Naive B cell (primary cell): ENCODE measurements at regions not wholly inside any gene's neighbourhood (a gene's known extent, or its start where the extent isn't known, plus 50 kb on each side); places are given as distances from the start of the nearest gene placed in this dataset.

Experiments
- ATAC-seq, 2 donors: fragments of 150-1000 bp; cut with Tn5 transposase; 2 replicates each; pipeline ENCODE4 v1.10.0; 2021; ENCODE audit warnings: low read depth in 2 of 2, mild to moderate bottlenecking in 2 of 2, moderate library complexity in 2 of 2
- DNase-seq: peaks from one replicate; pipeline ENCODE4 v3.0.0; 2022
- H3K27ac Mint-ChIP-seq, 6 donors: one replicate each; pipeline ENCODE4 v1.8.0; 2020 to 2022; ENCODE audit warnings: mild to moderate bottlenecking in 6 of 6, mixed read lengths in 6 of 6, moderate library complexity in 5 of 6, inconsistent platforms in 2 of 6
- H3K27me3 Mint-ChIP-seq, 3 donors: one replicate each; pipeline ENCODE4 v1.8.0; 2021 to 2022; ENCODE audit warnings: mixed read lengths in 3 of 3, mild to moderate bottlenecking in 1 of 3
- H3K36me3 Mint-ChIP-seq, 2 donors: one replicate each; pipeline ENCODE4 v1.8.0; 2020 to 2022; ENCODE audit warnings: mixed read lengths in 2 of 2, inconsistent platforms in 1 of 2, mild to moderate bottlenecking in 1 of 2
- H3K4me1 Mint-ChIP-seq, 3 donors: one replicate each; pipeline ENCODE4 v1.8.0; 2020 to 2022; ENCODE audit warnings: mixed read lengths in 3 of 3, inconsistent platforms in 1 of 3, mild to moderate bottlenecking in 1 of 3, moderate library complexity in 1 of 3
- H3K4me3 Mint-ChIP-seq, 8 donors: one replicate each; pipeline ENCODE4 v1.8.0; 2020 to 2022; ENCODE audit warnings: mild to moderate bottlenecking in 8 of 8, mixed read lengths in 8 of 8, moderate library complexity in 8 of 8, inconsistent platforms in 2 of 8
- H3K9me3 Mint-ChIP-seq, 7 donors: one replicate each; pipeline ENCODE4 v1.8.0; 2020 to 2022; ENCODE audit warnings: mixed read lengths in 7 of 7, mild to moderate bottlenecking in 5 of 7, inconsistent platforms in 2 of 7, moderate library complexity in 1 of 7

DNA sequence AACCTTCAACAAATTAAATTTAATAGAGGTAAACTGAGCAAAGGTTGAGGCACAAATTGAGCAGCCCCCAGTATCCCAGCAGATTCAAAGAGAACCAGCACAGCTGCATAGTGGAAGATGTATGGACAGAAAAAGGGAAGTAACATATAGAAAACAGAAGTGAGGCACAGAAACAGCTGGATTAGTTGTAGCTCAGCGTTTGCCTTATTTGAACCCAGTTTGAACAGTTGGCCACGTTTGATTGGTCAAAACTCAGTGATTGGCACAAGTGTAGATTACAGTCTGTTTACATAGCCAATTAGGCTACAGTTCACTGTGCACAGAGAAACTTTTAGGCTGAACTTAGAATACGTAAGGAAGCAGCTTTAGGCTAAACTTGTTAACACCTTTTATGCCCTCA is 315.5 kb downstream of the RMST start:
- DNase-seq = no peak
- no peaks in the 10 kb centered on the region for H3K27me3 Mint-ChIP-seq
- no peak overlapping the region for H3K4me3 Mint-ChIP-seq
- H3K36me3 Mint-ChIP-seq = no peaks in the 10 kb centered on the region
- no peak for ATAC-seq
- H3K4me1 Mint-ChIP-seq = no peaks in the 10 kb centered on the region
- H3K9me3 Mint-ChIP-seq = peaks cover 0 to 18% (median 9%) of the 10 kb centered on the region in 7 donors
- no peak overlapping the region for H3K27ac Mint-ChIP-seq

GRCh38 chr12:97781342-97781741 is 318.7 kb downstream of the RMST start:
- Mint-ChIP-seq H3K27ac (no peak overlapping the region), H3K27me3 (no peaks in the 10 kb centered on the region), H3K4me3 (no peak overlapping the region), H3K36me3 (no peaks in the 10 kb centered on the region), H3K4me1 (no peaks in the 10 kb centered on the region), H3K9me3 (peaks cover 0 to 15% (median 6%) of the 10 kb centered on the region in 7 donors)
- DNase-seq (no peak), ATAC-seq (no peak)

DNA sequence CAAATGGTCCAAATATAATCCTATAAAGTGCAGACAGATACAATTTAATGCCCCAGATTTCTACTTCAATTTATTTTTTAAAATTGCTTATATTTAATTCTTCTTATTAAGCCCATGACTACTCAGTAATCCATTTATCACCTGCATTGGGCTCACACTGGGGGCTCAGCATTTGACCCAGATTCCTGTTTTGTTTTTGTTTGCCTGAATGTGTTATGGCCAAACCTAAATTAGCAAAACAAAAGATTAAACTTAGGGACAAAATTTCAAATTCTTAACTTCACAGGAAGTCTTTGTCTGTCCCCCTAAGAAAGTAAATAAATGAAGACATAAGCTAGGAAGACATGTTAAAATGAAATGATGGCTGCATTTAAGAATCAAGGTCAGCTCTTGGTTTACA is 322.3 kb downstream of the RMST start:
- Mint-ChIP-seq H3K27me3 (no peaks in the 10 kb centered on the region), H3K27ac (no peak overlapping the region), H3K9me3 (peaks cover 0 to 7% (median 4%) of the 10 kb centered on the region in 7 donors), H3K4me3 (no peak overlapping the region), H3K4me1 (no peaks in the 10 kb centered on the region), H3K36me3 (no peaks in the 10 kb centered on the region)
- no peak for ATAC-seq
- DNase-seq = no peak

- Mint-ChIP-seq H3K4me1 (no peaks in the 10 kb centered on the region), H3K36me3 (no peaks in the 10 kb centered on the region), H3K27ac (no peak overlapping the region), H3K27me3 (no peaks in the 10 kb centered on the region), H3K9me3 (peaks cover 3 to 25% (median 12%) of the 10 kb centered on the region in 7 donors), H3K4me3 (no peak overlapping the region)
- no peak for ATAC-seq
- DNase-seq = no peak
Observed at GRCh38 chr12:97790281-97790680, 327.7 kb downstream of the RMST start.

GRCh38 chr12:97797473-97797872 is 334.9 kb downstream of the RMST start:
- no peaks in the 10 kb centered on the region for H3K27me3 Mint-ChIP-seq
- ATAC-seq = no peak
- H3K27ac Mint-ChIP-seq = no peak overlapping the region
- no peak for DNase-seq
- no peak overlapping the region for H3K4me3 Mint-ChIP-seq
- peaks cover 2 to 25% (median 7%) of the 10 kb centered on the region in 7 donors for H3K9me3 Mint-ChIP-seq
- no peaks in the 10 kb centered on the region for H3K4me1 Mint-ChIP-seq
- no peaks in the 10 kb centered on the region for H3K36me3 Mint-ChIP-seq

DNA sequence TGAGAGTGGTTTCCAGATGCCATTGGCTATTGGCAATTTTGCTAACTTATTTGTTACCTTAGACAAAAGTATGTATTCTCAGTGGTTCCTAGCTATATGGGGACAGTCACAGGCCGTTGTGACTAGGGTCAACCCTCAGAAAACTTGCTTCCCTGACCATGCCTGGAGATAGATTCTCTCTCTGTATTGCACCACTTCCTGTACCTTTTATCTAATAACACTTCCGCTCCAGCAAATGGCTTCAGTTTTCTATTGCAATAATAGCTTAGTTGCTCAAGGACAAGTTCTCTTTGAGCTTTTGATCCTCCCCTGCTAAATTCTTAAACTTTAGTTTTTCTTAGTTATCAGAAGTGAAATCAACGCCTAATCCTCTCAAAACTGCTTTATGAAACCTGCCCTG is 338.0 kb downstream of the RMST start:
- no peak for DNase-seq
- no peak for ATAC-seq
- no peak overlapping the region for H3K27ac Mint-ChIP-seq
- H3K36me3 Mint-ChIP-seq = no peaks in the 10 kb centered on the region
- H3K9me3 Mint-ChIP-seq = peaks cover 0 to 13% (median 3%) of the 10 kb centered on the region in 7 donors
- no peaks in the 10 kb centered on the region for H3K27me3 Mint-ChIP-seq
- H3K4me3 Mint-ChIP-seq = no peak overlapping the region
- no peaks in the 10 kb centered on the region for H3K4me1 Mint-ChIP-seq

GRCh38 chr12:97801471-97802059 is 339.0 kb downstream of the RMST start:
- DNase-seq (no peak), ATAC-seq (no peak)
- Mint-ChIP-seq H3K4me1 (no peaks in the 10 kb centered on the region), H3K27me3 (no peaks in the 10 kb centered on the region), H3K9me3 (peaks cover 0 to 11% (median 0%) of the 10 kb centered on the region in 7 donors), H3K36me3 (no peaks in the 10 kb centered on the region), H3K4me3 (no peak overlapping the region), H3K27ac (no peak overlapping the region)

GRCh38 chr12:97805146-97805545 is 342.5 kb downstream of the RMST start:
- Mint-ChIP-seq H3K9me3 (peaks cover 0 to 6% (median 4%) of the 10 kb centered on the region in 7 donors), H3K27me3 (no peaks in the 10 kb centered on the region), H3K4me3 (no peak overlapping the region), H3K4me1 (no peaks in the 10 kb centered on the region), H3K36me3 (no peaks in the 10 kb centered on the region), H3K27ac (no peak overlapping the region)
- DNase-seq (no peak), ATAC-seq (no peak)

GRCh38 chr12:97813301-97813700 is 350.7 kb downstream of the RMST start:
- no peak overlapping the region for H3K4me3 Mint-ChIP-seq
- no peaks in the 10 kb centered on the region for H3K4me1 Mint-ChIP-seq
- no peaks in the 10 kb centered on the region for H3K27me3 Mint-ChIP-seq

DNA sequence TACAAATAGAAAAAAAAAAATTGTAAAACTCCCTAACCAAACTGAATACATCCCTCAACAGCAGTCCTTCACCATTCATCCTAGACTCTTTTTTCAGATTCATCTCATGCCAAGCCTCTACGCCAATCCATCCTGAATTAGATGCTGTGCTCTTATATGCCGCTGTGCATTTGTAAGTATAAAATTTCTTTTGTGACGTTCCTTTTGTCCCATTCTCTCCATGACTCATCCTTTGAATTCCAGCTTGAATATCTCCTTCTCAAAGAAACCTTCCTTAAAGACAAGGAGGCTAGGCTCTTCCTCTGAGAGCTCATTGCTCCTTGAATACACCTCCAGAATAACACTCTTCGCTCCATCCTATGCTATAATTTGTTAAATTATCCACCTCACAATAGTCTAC is 359.2 kb downstream of the RMST start:
- no peak overlapping the region for H3K4me3 Mint-ChIP-seq
- peaks cover 0 to 7% (median 2%) of the 10 kb centered on the region in 7 donors for H3K9me3 Mint-ChIP-seq
- H3K36me3 Mint-ChIP-seq = no peaks in the 10 kb centered on the region
- no peak for DNase-seq
- H3K27me3 Mint-ChIP-seq = no peaks in the 10 kb centered on the region
- no peak overlapping the region for H3K27ac Mint-ChIP-seq
- no peak for ATAC-seq
- H3K4me1 Mint-ChIP-seq = no peaks in the 10 kb centered on the region

More at GRCh38 chr12:97813301-97813700, 350.7 kb downstream of the RMST start:
- Mint-ChIP-seq H3K9me3 (peaks cover 0 to 15% (median 4%) of the 10 kb centered on the region in 7 donors), H3K36me3 (no peaks in the 10 kb centered on the region), H3K27ac (no peak overlapping the region)
- DNase-seq (no peak), ATAC-seq (no peak)

DNA sequence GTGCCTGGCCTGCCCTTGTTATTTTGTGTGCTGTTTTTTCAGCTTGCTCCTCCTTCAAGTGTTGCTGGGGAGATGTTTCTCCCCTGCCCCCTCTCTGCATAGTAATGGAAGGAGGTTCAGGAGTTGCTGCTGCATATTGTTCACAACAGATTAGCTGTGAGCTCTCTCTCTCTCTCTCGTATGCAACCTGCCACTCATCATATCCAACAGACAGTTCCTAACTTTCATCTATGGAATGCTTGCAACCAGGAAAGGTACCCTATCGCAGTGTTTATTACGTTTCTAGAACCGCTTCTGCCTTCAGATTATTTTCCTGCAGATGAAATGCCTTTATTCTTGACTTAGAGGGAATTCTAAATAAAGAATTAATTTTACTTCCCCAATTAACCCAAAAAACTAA is 372.9 kb downstream of the RMST start:
- Mint-ChIP-seq H3K27ac (no peak overlapping the region), H3K9me3 (peaks cover 0 to 9% (median 6%) of the 10 kb centered on the region in 7 donors), H3K4me3 (no peak overlapping the region), H3K4me1 (no peaks in the 10 kb centered on the region), H3K36me3 (no peaks in the 10 kb centered on the region), H3K27me3 (no peaks in the 10 kb centered on the region)
- DNase-seq (no peak), ATAC-seq (no peak)

DNA sequence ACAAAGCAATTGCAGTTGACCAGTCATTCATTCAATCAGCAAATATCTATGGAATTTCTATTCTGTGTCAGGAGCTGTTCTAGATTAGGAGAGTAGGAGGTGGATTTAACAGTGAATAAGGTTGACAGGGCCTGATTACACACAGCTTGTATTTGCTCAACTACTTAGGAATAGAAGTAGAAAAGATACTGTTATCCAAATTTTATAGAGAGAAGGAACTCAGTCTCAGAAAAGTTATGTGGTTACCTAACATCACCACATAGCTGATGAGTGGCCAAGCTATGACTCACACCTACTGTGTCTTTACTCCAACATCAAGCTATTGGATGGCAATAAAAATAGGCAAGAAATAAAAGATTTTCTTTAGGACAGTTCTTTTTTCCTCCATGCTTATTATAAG is 374.8 kb downstream of the RMST start:
- Mint-ChIP-seq H3K9me3 (peaks cover 0 to 9% (median 6%) of the 10 kb centered on the region in 7 donors), H3K27ac (no peak overlapping the region), H3K4me1 (no peaks in the 10 kb centered on the region), H3K36me3 (no peaks in the 10 kb centered on the region), H3K4me3 (no peak overlapping the region), H3K27me3 (no peaks in the 10 kb centered on the region)
- ATAC-seq (no peak), DNase-seq (no peak)

GRCh38 chr12:97848051-97848450 is 385.4 kb downstream of the RMST start:
- no peak for ATAC-seq
- Mint-ChIP-seq H3K27ac (no peak overlapping the region), H3K36me3 (no peaks in the 10 kb centered on the region), H3K4me3 (no peak overlapping the region), H3K27me3 (no peaks in the 10 kb centered on the region), H3K4me1 (no peaks in the 10 kb centered on the region), H3K9me3 (peaks cover 0 to 8% (median 1%) of the 10 kb centered on the region in 7 donors)
- DNase-seq = no peak

DNA sequence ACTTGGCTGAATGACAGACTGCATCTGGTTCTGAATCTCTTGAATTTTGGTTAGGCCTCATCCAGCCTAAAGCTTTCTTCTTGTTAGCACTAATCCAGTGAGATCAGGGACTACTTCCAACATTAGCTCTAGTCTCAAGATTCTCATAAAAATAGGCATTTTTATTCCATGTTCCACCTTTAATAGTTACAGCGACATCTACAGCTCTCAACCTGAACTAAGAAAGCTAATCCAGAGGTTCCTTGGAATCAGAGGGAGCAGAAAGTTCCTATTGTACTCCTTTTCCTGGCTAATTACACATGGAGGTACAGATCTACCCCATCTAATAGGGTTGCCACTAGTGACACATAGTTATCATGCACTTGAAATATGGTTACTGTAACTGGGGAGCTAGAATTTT is 391.9 kb downstream of the RMST start:
- Mint-ChIP-seq H3K27me3 (no peaks in the 10 kb centered on the region), H3K4me3 (no peak overlapping the region), H3K9me3 (peaks cover 0 to 5% (median 1%) of the 10 kb centered on the region in 7 donors), H3K4me1 (no peaks in the 10 kb centered on the region), H3K27ac (no peak overlapping the region), H3K36me3 (no peaks in the 10 kb centered on the region)
- no peak for ATAC-seq
- no peak for DNase-seq

DNA sequence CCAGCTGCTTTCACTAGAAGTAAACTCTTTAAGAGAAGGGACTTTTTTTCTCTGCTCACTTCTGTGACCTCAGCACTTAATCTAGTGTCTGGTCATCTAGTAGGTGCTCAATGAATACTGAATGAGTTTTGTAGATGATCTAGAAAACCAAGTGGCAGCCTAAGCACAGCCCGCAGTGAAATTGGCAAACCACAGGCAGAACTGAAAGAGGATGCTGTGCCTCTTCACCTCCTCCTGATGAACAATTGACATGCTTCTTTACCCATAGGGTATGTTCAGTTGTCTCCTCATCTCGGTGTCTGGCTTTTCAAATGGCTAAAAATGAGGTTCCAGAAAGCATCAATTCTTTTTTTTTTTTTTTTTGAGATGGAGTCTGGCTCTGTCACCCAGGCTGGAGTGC is 399.5 kb downstream of the RMST start:
- peaks cover 0 to 14% (median 8%) of the 10 kb centered on the region in 7 donors for H3K9me3 Mint-ChIP-seq
- H3K36me3 Mint-ChIP-seq = no peaks in the 10 kb centered on the region

More for the DNA sequence above, 399.5 kb downstream of the RMST start:
- Mint-ChIP-seq H3K27me3 (no peaks in the 10 kb centered on the region), H3K27ac (no peak overlapping the region), H3K4me3 (no peak overlapping the region), H3K4me1 (no peaks in the 10 kb centered on the region)
- no peak for ATAC-seq
- no peak for DNase-seq
